Kidney tubule cell (primary cell): ENCODE measurements at regions not wholly inside any gene's neighbourhood (a gene's known extent, or its start where the extent isn't known, plus 50 kb on each side); places are given as distances from the start of the nearest gene placed in this dataset.
A peak's percentile ranks its signal among the peaks of the same experiment; 100 is the strongest.

Experiments used
- DNase-seq: peaks from one replicate; pipeline ENCODE4 v3.0.0-alpha.2; 2018; ENCODE audit warnings: low spot score

DNA sequence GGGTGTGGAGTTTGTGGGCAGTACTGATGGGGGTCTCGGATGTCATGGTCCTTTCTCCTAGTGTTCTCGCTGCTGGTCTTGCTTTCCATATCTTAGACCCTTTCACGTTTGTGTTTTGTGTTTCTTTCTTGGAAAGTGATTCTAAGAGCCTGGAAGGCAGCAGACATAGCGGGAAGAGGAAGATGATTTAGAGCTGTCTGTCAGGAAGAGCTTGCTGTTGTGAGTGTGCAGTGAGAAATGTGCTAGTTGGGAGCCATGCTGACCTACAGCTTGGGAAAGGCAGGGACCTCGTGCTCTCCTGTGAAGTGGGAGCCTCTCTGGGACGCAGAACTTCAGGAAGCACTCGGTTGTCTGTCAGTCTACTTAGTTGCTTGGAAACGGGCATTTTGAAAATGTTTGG, 122.2 kb downstream of the ZNF518B start:
- DNase-seq, result no peak

DNA sequence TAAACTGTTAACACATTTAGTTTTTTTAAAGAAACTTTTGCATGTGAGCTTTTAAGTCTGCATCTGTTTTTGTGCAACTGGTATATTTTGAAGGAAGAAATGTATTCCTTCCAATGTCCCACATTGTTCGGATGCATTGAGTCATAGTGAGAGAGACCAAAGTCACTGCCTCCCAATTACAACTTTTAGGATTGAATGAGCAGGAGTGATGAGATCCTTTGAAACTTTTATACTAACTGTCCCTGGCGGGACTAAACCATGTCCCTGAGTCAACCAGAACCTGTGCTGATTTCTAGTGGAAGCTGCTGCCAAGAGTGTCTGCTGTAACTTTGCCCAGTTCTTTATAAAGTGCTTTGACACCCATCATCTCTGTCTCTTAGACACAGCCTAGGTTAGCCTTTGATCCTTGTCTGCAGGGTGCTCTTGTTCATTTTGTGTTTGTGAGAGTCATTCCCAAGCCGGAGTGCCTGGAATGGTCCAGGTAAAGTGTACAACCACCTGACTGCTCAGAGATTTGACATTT, 122.7 kb downstream of the ZNF518B start:
- no peak for DNase-seq

DNA sequence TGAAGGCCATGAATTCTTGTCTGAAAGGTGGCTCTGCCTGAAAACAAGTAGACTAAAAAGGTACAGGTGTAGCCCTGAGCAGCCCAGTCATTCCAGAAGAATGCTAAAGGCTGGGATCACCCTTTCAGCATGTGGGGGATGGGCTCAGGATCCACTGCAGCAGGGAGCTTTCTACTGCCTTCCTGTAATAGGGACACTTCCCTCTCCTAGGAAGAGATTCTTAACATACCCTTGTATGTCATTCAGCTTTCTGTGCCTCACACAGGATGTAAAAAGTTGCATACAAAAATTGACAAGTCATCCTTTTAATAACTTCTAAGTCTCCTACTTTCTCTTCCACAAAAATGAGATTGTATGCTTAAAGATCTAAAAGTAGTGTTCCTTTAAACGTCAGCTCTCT, 123.3 kb downstream of the ZNF518B start:
- peak; percentile 53 for DNase-seq

DNA sequence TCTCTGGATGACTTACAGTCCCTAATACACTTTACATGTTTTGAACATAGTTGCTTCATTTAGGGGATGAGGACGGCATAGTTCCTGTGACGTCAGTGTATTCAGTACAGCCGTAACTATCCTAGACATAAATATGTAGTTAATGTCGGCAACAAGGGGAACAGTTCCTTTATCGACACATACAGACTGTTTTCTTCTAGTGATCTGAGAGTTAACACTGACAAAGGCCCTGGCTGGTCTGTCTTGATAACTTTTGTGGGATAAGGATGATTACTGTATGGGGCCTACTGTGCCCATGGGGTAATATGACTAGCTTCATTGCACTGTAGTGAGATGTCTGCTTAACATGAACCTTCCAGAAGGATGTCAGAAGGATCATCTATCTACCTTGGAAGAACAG, 131.2 kb downstream of the ZNF518B start:
- no peak for DNase-seq

DNA sequence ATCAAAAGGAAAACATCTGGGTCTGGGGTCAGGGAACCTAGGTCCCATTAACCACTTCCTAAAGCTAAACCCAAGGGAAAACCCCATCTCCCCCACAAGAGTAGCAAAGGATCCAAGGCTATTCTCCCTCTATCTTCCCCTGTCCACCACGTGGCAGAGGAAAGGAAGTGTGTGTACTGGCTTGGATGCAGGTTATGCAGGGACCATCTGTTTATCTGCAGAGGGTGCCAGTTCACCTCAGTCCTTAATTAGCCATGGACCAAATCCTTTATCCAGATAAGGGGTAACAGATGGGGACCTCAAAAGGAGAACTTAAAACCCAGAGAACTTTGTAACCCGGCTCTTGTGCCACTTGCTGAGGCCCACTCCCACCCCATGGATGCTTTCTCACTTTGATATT, 135.3 kb downstream of the ZNF518B start:
- no peak for DNase-seq

DNA sequence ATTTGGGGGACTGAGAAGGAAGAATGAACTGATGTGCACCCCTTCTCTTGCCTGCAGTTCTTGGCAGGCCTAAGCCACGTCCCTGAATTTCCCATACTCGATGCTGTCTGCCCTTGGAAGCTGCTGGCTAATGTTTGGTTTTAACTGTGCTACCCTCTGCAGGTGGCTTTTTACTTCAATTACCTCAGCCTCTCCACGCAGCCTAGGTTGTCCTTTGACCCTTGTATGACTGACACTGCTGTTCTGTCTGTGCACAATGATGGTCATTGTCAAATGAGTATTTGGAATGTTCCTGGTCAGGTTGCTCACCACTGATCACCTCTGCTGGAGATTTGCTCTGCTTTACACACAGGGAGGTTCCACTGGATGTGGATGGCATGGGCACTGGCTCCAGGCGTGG, 137.1 kb downstream of the ZNF518B start:
- DNase-seq, result no peak

DNA sequence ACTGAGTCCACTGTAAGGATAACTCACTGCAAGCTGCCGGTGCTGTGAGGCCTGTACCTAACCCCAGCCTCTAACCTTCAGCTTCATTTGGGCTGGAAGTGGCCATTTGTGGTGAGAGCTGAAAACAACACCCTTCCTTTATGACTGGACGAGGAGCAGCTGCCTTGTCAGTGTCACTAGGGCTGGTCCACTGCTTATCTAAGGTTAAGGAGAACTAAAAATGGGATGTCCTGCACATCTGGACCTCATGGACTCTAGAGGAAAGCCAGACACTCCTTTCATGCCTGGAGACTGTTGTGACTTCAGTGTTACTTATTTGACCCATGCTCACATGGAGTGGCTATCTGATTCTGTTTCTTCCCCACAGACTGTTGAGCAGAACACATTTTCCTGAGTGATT, 139.9 kb downstream of the ZNF518B start:
- DNase-seq, result no peak

DNA sequence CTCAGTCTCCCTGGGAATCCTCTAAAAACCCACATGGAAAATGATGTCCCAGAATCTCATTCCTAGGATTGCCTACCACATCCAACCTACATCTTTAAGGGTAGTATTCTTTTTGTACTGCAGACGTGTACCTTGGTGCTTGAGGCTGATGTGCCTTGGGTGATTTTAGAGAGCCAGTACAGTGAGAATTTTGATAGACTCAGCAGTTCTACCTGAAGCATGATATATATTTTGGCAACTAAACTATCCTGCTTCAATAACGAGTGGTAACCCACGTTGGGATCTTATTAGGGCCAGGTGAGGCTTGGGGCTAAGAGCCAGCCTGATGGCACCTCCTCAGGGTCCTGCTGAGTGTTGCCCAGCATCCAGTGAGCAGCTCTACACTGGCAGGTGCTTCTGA, 140.4 kb downstream of the ZNF518B start:
- DNase-seq, result no peak

DNA sequence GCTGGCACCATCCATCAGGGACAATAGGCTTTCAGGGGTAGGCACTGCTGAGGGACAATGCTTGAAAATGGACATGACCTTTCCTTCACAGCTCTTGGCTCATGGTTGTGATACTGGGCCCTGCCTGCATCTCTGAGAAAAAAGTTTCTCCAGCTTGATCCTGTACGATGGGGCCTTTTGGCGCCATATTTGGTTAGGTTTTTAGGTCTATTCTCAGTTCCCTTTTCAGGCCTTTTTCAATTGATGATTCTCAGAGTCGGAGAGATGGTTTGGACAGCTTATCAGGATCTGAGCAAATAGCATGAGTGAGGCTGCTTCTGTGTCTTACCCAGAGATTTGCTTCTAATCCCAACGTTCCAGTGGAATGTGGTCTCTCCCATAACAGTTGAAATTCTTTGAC, 141.6 kb downstream of the ZNF518B start:
- DNase-seq, result no peak

DNA sequence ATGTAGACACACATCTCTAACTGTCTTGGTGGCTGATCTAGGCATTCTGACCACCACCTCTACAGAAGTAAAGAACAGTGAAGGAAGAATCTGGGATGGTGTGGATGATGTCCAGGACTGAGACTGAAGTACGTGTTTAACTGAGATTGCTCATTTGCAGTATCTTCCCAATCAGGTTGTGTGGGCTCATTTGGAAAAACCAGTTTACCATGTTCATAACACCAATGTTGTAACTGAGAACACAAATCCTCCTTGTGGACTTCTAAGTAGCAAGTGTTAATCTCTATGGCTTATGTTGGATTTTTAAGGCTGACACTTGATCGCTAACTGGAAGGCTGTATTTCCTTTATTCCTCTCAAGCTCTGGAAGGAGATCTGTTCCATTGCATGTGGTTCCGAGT, 144.7 kb downstream of the ZNF518B start:
- no peak for DNase-seq

DNA sequence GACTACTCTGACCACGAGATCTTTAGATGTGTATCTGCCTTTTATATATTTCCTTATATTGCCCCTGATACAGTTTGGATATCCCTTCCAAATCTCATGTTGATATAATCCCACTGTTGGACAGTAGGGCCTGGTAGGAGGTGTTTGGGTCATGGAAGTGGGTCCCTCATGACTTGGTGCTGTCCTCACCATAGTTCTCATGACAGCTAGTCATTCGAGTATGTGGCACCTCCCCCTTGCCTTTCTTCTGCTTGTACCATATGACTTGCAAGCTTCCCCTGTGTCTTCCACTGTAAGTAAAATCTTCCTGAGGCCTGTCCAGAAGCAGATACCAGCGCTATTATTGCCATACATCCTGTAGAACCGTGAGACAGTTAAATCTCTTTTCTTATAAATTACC, 145.3 kb downstream of the ZNF518B start:
- DNase-seq, result no peak

DNA sequence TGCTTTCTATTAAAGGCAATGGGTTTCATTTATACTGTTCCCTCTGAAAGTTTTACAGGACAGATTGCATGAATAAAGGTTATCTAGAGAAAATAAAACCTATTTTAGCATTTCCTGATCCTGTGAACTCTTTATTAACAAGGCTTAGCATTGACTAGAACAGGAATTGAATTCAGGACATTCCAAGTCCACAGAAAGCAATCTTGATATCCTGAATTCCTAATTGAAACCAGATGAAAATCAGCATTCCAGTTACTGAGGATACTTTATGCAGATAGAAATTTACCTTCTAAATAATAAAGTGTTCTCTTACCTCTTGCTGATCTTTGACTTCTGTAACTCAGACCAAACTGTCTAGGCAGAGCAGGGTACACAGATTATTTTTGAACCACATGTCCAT, 151.4 kb downstream of the ZNF518B start:
- DNase-seq, result no peak

DNA sequence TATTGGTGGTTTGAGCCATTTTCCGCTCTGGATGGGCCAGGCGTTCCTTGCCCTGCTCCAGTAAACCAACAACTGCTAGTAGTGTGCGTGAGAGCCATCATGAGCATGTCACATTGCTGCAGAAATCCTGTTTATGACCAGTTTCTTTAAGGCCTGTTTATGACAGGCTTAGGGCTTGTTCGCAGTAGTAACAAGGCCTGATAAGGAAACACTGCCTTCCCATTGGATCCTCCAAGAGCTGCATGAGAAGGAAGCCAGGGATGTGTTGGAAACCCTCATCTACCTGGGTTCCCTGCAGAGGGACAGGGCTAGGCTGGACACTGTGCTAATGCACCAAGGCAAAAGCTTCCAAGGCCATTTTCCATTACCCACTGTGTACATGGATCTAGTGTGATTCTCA, 153.9 kb downstream of the ZNF518B start:
- DNase-seq, result no peak

DNA sequence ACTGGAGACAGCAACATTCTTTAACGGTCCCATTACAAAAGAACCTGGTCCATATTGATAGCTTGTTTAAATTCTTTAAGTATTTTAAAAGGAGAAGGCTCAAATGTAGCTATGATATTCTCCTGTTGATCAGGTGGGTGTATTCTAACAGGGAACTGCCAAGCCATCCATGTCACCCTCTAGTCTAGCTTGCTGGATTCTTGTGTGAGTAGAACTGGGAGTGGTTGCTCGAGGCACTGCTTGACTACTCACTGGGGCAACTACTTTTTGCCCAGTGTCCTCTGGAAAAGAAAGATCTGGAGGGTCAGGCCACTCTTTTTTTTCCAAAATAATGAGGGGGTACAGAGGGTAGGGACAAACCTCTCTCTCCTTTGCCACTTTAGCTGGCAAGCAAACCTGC, 155.1 kb downstream of the ZNF518B start:
- no peak for DNase-seq

DNA sequence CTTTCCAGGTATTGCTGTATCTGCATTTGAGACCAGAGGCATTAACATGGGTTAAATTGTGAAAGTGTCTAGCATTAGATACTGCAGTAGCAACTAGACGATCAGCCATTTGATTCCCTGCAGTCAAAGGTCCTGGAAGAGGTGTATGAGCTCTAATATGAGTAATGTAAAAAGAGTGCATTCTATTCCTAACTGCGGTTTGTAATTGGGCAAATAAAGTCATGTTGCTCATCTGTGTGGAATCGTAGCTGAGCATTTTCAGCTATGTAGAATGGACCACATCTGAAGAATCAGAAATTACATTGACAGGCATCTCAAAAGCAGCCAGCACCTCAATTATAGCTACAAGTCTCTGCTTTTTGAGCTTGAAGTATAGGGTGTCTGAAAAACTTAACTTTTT, 157.6 kb downstream of the ZNF518B start:
- DNase-seq, result peak; percentile 10

DNA sequence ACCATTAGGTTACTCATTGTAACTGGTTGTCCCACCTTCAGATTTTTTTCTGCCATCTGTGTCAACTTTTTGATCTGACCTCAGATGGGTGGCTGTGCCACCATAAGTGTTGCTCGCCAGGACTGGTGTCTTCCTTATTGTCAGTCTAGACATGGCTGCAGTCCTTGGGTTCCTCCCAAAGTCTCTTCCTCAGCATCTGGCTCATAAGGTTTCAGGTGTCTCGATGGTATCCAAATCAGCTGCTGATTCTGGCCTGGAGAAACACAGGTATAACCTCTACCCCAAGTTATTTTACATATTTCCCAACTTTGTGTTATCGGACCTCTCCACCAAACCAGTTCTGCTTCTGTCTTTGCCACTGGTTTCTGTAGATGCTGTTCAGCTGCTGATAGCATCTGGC, 158.5 kb downstream of the ZNF518B start:
- no peak for DNase-seq

DNA sequence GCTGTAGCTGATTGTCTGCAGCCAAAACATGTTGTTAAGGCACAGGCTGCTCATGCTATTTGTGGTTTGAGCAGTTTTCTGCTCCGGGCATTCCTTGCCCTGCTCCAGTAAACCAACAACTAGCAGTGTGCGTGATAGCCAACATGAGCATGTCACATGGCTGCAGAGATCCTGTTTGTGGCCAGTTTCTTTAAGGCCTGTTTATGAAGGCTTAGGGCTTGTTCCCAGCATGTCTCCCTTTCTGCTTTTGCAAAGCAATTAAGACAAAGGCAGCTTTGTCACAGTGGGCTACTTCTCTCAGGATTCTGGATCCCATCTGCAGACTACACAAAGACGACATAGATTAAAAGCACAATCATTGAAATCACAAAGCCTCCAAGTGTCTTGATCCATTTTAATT, 160.5 kb downstream of the ZNF518B start:
- peak; percentile 33 for DNase-seq

DNA sequence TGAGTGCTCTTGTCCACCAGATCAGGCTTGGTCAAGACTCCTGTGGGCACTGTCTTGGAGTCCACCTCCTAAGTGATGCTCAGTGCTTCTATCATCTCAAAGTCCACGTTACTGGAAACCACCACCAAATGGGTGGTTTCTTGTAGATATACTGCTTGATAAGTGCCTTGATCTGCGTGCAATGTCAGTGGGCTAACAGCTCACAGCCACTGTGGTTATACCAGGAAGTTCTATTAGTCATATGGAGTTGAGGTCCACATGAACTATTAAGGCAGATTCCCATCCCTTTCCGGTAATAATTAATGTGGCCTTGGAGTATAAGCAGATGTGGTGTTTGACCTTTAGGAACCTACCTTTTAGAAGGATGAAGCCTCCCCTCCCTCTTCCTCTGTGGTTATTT, 161.9 kb downstream of the ZNF518B start:
- DNase-seq, result no peak

DNA sequence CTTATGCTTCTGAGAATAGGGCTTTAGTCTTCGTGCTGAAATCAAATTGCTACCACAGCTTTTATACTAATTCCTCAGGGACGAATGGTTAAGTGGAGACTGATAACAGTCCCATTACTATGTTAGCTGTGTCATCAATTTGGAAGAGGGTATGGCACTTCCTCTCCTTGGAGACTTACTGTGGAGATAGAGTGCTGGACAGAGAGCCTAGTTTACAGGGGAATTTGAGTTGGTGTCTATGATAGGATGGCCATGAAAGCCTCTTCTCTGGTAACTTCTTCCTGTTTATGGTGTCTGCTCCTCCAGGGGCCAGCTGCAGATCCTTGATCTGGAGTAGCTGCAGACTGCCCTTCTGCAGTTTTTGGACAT, 167.7 kb downstream of the ZNF518B start:
- no peak for DNase-seq

DNA sequence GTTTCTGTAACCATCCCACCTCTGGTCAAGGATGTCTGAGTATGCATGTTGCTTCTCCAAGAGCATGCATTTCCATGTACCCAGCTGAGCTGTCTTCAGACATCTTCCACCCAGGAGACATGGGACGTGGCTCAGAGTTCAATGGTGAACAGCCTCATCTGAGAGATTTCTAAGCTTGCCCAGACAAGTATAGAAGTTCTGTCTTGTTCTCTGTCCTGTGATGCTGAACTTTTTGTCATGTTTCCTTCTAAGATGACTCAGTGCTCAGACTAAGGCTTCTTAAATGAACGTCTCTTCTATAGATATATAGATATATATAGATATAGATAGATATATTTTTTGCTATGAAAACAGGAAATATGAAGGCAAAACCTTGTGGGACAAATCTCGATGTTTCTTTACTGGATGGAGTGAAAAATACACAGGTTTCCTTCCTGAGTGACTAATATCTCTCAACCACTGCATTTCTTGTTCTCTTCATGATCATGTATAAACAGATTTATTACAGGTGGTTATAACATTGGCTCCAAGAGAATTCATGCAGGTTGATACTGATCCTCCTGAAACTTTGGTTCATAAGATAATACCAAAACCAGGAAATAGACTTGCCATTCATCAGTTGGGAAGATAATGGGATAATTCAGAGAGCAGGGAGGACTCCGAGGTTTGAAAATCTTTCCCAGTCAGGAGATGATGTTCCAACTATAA, 168.2 kb downstream of the ZNF518B start:
- DNase-seq, result no peak

DNA sequence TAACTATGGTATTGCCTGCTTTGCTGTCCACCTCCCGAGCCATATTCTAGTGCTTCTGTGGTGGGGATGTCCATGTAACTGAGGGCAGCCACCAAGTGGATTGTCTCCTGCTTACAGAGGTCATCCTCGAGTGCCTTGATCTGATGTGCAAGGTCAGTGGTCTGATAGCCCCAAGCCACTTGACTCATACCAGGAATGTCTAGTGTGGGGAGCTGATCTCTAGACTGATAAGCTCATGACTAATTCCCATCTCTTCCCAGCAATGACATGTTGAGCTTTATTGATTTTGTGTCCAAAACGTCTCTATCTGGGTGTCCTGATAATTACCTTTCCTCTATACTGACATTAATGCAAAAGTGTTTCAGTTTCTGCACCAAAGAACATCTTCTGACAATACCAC, 168.4 kb upstream of the WDR1 start:
- DNase-seq, result peak; percentile 9

DNA sequence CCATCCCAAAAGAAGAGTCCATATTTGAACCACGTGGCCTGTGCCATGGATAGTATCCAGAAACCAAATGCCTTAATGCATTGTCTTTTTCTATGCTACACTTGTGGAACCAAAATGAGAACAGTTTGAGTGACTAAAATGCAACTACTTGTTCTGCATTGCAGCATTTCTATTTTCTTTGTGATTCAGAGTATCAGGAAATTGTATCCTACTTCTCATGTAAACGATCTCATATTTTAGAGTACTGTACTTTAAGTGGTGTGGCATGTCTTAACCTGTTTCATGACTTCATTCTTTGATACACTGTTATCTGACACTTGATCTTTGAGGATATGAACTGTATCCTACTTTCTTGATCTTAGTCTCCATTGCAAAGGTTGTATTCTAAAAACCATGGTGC, 167.2 kb upstream of the WDR1 start:
- DNase-seq, result no peak

DNA sequence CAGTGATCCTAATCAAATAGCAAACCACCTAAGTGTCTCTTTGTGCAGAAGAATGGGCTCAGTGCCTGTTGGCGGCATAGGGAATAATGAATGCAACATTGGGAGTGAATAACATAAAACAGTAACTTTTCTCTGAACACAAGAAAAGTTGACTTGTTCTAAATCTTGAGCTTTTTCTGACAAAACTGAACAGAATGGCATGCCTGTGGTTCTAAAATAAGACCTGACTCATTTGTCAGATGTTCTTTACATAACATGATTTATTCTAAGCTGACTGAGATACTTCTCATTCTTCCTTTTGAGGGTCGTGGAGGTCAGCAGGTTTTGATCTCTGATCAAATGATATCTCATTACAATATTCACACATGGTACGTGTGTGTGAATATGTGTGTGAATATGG, 165.4 kb upstream of the WDR1 start:
- DNase-seq, result no peak

DNA sequence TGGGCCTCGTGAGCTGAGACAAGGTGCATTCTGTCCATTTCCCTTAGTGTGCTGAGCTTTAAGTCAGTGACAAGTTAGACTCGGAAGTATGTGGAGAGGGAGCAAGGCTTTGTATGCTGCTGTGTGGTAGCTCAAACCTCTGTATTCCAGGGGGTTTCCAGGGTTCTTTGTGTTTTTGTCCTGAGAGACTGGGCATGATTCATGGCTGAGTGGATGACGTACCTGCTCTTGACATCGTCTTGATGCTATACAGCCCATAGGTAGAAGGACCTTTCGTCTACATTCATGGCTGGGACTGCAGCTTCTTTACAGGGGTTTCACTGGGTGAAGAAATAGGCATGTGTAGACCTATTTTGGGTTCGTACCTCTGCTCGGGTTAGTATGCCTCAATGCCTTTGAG, 162.7 kb upstream of the WDR1 start:
- no peak for DNase-seq

DNA sequence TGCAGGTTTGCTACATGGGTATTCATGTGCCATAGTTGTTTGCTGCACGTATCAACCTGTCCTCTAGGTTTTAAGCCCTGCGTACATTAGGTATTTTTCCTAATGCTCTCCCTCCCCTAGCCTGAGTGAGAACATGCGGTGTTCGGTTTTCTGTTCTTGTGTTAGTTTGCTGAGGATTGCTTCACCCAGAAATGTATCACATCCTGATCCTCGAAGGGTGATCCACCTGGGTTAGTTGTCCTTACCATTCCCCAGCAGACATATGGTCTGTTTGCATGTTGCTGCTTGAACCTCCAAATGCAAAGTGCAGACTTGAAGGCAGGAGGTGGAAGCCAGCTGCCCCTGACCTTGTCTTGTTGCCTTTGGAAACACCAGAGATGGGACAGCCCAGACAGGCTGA, 161.5 kb upstream of the WDR1 start:
- DNase-seq, result no peak
